Caco-2 (cell line): ENCODE measurements at regions not wholly inside any gene's neighbourhood (a gene's known extent, or its start where the extent isn't known, plus 50 kb on each side); places are given as distances from the start of the nearest gene placed in this dataset.

Source experiments
- BruUV-seq: library from RNA; stranded (reverse); fragments of 400-500 nt; replicated peaks from 2 replicates; lab custom pipeline; 2021; lab: Mats Ljungman, UMichigan
- CTCF ChIA-PET: fragments of 300-600 bp; sonication (Branson Sonifier 250); formaldehyde crosslinking; loops from one replicate; lab custom pipeline; 2022; ENCODE audit warnings: antibody characterized with exemption; lab: Charles Lee
- POLR2A ChIA-PET: fragments of 300-600 bp; sonication (Branson Sonifier 250); formaldehyde crosslinking; loops from one replicate; lab custom pipeline; 2022; ENCODE audit warnings: antibody characterized with exemption; lab: Charles Lee
- DNase-seq, 2 experiments: peaks; one replicate each; pipeline versions ENCODE4 v3.0.0 to v3.0.0-alpha.2; 2020 to 2022
- H3K27me3 ChIP-seq: replicated peaks from 2 replicates; pipeline ENCODE4 v1.6.0; 2011; ENCODE audit warnings: low read length; ENCODE audit not compliant: control insufficient read depth, insufficient read depth
- H3K36me3 ChIP-seq: 2 replicates; pipeline ENCODE4 v1.5.1; 2011; ENCODE audit warnings: low read length; ENCODE audit not compliant: control insufficient read depth, insufficient read depth
- H3K4me1 ChIP-seq: fragments of 250-450 bp; sonication (Bioruptor Pico); 2 replicates; pipeline ENCODE4 v1.5.1; 2020; ENCODE audit warnings: mild to moderate bottlenecking
- H3K4me3 ChIP-seq: 2 replicates; pipeline ENCODE4 v1.5.1; 2011; ENCODE audit warnings: low read depth, mild to moderate bottlenecking, control low read depth, low read length
- H3K9me3 ChIP-seq: fragments of 250-450 bp; sonication (Bioruptor Pico); 2 replicates; pipeline ENCODE4 v1.5.1; 2020; ENCODE audit warnings: mild to moderate bottlenecking, moderate library complexity
- H3K27ac Mint-ChIP-seq: one replicate; pipeline ENCODE4 v1.8.0; 2022; ENCODE audit warnings: mixed read lengths; ENCODE audit not compliant: unreplicated experiment
- H3K27me3 Mint-ChIP-seq: one replicate; pipeline ENCODE4 v1.8.0; 2022; ENCODE audit warnings: mixed read lengths; ENCODE audit not compliant: insufficient read depth, unreplicated experiment
- H3K36me3 Mint-ChIP-seq: one replicate; pipeline ENCODE4 v1.8.0; 2022; ENCODE audit warnings: mild to moderate bottlenecking, mixed read lengths; ENCODE audit not compliant: insufficient read depth, unreplicated experiment
- H3K4me1 Mint-ChIP-seq: one replicate; pipeline ENCODE4 v1.8.0; 2022; ENCODE audit warnings: low read depth, mixed read lengths; ENCODE audit not compliant: unreplicated experiment
- H3K4me3 Mint-ChIP-seq: one replicate; pipeline ENCODE4 v1.8.0; 2022; ENCODE audit warnings: mild to moderate bottlenecking, moderate library complexity, mixed read lengths; ENCODE audit not compliant: unreplicated experiment
- H3K9me3 Mint-ChIP-seq: one replicate; pipeline ENCODE4 v1.8.0; 2022; ENCODE audit warnings: mixed read lengths; ENCODE audit not compliant: unreplicated experiment
- CTCF ChIP-seq, 2 experiments: fragments of 200-600 bp in 1 of 2; IDR thresholded peaks; 1 replicate in 1 of 2; 2 replicates in 1 of 2; pipeline versions ENCODE4 v1.5.1 to v1.8.0; 2011 to 2022; ENCODE audit warnings: antibody characterized with exemption in 1 of 2, control low read depth in 1 of 2, inconsistent platforms in 1 of 2, low read depth in 1 of 2, low read length in 1 of 2, mild to moderate bottlenecking in 1 of 2, moderate library complexity in 1 of 2; ENCODE audit not compliant: insufficient read depth in 1 of 2, severe bottlenecking in 1 of 2, unreplicated experiment in 1 of 2
- intact Hi-C: fragments of 100-400 bp; cut with micrococcal nuclease; formaldehyde crosslinking; loops from one replicate; pipeline ENCODE4 v1.10.0; 2022; ENCODE audit not compliant: unreplicated experiment

GRCh38 chr6:117169064-117169665, 96.2 kb upstream of the VGLL2 start:
- no peak overlapping the region for H3K27ac Mint-ChIP-seq
- intact Hi-C loops = no loop called here

DNA sequence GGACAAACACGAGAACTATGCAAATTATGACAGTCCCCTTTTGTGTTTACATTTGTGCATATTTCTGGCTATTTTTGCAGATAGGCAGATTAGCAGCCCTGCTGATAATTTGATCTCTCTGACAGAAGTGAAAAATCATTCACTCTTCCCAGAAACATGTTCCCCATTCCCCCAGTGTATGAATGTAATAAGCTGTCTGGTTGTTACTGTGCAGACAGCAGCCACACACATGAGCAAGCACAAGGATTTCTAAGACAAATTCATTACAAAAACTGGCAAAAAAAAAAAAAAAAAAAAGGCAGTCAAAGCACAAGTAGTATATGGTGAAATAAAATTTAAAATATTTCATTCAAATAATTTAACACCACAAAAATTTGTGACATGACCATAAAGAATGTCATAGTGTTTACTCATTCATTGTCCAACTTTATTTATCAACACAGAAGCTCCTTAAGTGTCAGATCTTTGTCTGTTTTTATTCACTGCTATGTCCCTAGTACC, 95.5 kb upstream of the VGLL2 start:
- no TSS peak for BruUV-seq
- ChIA-PET POLR2A (no interaction called here), CTCF (no interaction called here)
- no peaks in the 10 kb centered on the region for H3K36me3 ChIP-seq
- DNase-seq = no peak
- Mint-ChIP-seq H3K9me3 (no peaks in the 10 kb centered on the region), H3K4me1 (no peaks in the 10 kb centered on the region), H3K36me3 (no peaks in the 10 kb centered on the region), H3K27me3 (peaks cover 10% of the 10 kb centered on the region), H3K27ac (no peak overlapping the region), H3K4me3 (no peak overlapping the region)
- no peaks in the 10 kb centered on the region; the same call in 1 of the 2 replicates for H3K27me3 ChIP-seq
- TF ChIP-seq CTCF (IDR thresholded peaks at IDR 0.05; ENCODE audit: insufficient read depth in 1 of 2, low read depth in 1 of 2, low read length in 1 of 2, severe bottlenecking in 1 of 2, unreplicated experiment in 1 of 2) = no peak
- intact Hi-C loops = no loop called here
- no peak overlapping the region for H3K4me3 ChIP-seq
- no peaks in the 10 kb centered on the region for H3K4me1 ChIP-seq
- no peaks in the 10 kb centered on the region for H3K9me3 ChIP-seq

More at GRCh38 chr6:117169064-117169665, 96.2 kb upstream of the VGLL2 start:
- Mint-ChIP-seq H3K27me3 (peaks cover 10% of the 10 kb centered on the region), H3K36me3 (no peaks in the 10 kb centered on the region), H3K4me1 (no peaks in the 10 kb centered on the region), H3K4me3 (no peak overlapping the region), H3K9me3 (no peaks in the 10 kb centered on the region)
- no peak overlapping the region for H3K4me3 ChIP-seq
- H3K36me3 ChIP-seq = no peaks in the 10 kb centered on the region
- POLR2A ChIA-PET = no interaction called here
- no peaks in the 10 kb centered on the region for H3K9me3 ChIP-seq
- no peaks in the 10 kb centered on the region for H3K4me1 ChIP-seq
- CTCF ChIA-PET = no interaction called here
- H3K27me3 ChIP-seq = no peaks in the 10 kb centered on the region; the same call in 1 of the 2 replicates
- no peak for DNase-seq
- no peak for TF ChIP-seq CTCF (IDR thresholded peaks at IDR 0.05; ENCODE audit: insufficient read depth in 1 of 2, low read depth in 1 of 2, low read length in 1 of 2, severe bottlenecking in 1 of 2, unreplicated experiment in 1 of 2)
- no TSS peak for BruUV-seq

DNA sequence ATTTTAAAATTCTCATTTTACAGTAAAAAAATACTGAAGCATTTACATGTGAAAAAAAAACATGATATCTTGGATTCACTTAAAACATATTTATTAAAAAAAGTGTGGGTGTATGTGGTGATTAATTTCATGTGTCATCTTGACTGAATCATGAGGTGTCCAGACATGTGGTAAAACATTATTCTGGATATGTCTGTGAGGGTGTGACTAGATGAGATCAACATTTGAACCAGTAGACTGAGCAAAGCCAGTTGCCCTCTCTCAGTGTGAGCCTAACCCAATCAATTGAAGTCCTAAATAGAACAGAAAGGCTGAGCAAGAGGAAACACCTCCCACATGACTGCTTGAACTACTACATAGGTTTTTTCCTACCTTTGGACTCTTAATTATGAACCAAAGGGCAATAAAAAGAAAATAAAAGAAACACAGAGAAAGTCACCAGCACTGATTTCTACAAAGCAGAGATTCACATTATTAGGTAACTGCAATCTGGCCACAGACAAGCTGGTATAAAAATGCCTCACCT, 90.5 kb upstream of the VGLL2 start:
- no peak overlapping the region for H3K4me3 Mint-ChIP-seq
- H3K9me3 ChIP-seq = no peaks in the 10 kb centered on the region
- TF ChIP-seq CTCF (IDR thresholded peaks at IDR 0.05; ENCODE audit: insufficient read depth in 1 of 2, low read depth in 1 of 2, low read length in 1 of 2, severe bottlenecking in 1 of 2, unreplicated experiment in 1 of 2) = no peak
- no peak overlapping the region for H3K27ac Mint-ChIP-seq
- H3K4me1 ChIP-seq = no peaks in the 10 kb centered on the region
- H3K36me3 ChIP-seq = no peaks in the 10 kb centered on the region
- H3K4me3 ChIP-seq = no peak overlapping the region
- H3K4me1 Mint-ChIP-seq = no peaks in the 10 kb centered on the region
- H3K36me3 Mint-ChIP-seq = no peaks in the 10 kb centered on the region
- H3K9me3 Mint-ChIP-seq = peaks cover 9% of the 10 kb centered on the region
- intact Hi-C loops = no loop called here
- BruUV-seq = no TSS peak
- CTCF ChIA-PET = no interaction called here
- peaks cover 27% of the 10 kb centered on the region for H3K27me3 Mint-ChIP-seq
- POLR2A ChIA-PET = no interaction called here
- no peaks in the 10 kb centered on the region for H3K27me3 ChIP-seq
- DNase-seq = no peak
